AG20443 (cell line): ENCODE measurements at regions not wholly inside any gene's neighbourhood (a gene's known extent, or its start where the extent isn't known, plus 50 kb on each side); places are given as distances from the start of the nearest gene placed in this dataset.

Experiments
- DNase-seq: peaks from one replicate; pipeline ENCODE4 v3.0.0; 2012; ENCODE audit warnings: low spot score, mixed read lengths

DNA sequence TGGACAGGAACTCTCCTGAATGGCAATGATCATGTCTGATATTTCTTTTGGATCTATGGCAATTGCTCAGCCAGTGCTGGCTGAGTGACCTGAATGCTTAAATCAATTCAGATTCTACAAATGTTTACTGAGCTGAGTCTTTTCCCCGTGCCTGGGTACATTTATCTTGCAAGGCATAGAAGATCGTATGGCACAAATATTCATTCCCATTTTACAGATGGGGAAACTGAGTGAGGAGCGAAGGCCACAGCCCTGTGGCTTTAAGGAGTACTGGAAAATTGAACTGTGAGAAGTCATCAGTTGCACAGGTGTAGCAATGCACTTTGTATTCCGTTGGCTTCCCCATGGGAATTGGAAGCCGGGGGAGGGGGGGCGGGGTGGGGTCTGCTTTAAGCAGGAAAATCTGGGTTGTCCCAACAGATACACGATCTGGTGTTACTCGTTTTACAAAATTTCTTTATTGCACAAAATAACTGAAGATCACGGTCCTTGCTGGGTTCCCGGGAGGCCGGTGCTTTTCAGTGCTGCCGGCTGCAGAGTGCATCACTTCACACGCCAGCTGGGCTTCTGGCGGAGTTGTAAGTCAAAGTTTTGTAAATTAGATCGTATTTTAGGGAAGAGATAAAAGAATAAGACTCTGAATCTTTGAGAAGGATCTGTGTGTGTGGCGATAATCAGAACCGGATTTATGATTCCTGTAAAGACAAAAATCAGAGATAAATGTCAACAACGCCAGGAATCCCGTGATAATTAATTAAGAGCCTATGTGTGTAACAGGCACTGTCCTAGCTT lies 75.0 kb upstream of the MAP1LC3B2 start:
- DNase-seq = peak; percentile 49

DNA sequence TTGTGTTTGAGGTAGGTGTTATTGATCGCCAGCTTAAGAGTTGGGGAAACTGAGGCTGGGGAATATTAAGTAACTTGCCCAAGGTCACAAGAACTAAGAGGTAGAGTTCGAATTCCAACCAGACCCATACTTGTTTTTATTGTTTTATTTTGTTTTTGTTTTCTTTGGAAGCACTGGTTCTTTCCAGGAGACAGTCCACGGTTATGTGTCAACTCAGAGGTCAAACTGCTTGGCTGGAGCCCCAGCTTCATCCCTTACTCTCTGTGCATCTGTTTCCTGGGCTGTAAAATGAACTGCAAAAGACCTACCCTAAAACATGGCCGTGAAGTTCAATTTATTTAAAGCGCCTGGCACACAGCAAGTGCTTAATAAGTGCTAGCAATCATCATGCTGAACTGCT lies 74.4 kb upstream of the MAP1LC3B2 start:
- DNase-seq = peak; percentile 24

DNA sequence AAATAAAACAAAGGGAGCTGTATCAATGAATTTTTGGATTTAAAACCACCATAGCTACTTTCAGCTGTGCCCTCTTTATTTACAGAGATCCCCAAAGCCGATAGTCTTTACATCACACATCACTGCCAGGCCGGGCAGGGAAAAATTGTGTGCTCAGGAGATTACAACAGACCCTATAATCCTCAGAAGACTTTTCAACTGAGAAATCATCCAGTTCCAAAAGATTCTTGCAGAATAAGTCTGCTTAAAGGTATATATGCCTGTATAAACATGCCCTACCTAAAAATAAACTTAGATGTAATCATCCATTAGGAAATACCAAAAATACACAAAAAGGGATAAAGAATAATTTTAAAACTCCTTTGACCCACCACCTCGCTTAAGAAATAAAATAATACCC lies 70.1 kb upstream of the MAP1LC3B2 start:
- no peak for DNase-seq

DNA sequence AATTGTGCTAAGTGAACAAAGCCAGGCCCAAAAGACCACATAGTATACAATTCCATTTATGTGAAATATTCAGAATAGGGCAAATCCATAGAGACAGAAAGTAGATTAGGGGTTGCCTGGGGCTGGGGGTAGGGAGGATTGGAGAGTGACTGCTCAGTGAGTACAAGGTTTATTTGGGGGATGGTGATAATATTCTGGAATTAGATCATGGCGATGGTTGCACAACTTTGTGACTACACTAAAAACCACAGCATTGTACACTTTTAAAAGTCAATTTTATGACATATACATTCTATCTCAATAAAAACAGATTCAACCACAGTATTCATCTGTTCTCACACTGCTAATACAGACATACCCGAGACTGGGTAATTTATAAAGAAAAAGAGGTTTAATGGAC lies 68.7 kb upstream of the MAP1LC3B2 start:
- no peak for DNase-seq

DNA sequence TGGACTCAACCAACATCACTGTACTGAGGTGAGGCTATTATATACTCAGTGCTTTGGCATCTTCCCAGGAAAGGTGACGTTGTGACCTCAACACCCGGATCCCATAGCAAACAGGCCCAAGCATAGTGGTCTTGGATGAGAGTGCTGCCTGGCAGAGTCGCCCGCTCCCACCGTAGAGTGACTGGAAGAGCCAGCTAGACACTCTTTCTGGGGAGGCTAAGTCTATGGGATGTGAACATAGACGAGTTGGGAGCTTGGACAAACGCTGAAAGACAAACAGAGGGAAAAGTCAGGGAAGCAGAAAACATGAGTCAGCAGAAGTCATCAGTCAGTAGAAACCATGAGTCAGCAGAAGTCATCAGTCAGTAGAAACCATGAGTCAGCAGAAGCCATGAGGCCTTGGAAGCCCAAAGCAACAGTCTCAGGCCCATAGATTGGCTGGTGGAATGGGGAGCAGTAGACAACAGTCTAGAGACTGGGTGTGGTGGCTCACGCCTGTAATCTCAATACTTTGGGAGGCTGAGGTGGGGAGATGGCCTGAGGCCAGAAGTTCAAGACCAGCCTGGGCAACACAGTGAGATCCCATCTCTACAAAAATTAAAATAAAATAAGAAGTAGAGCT lies 66.4 kb upstream of the MAP1LC3B2 start:
- peak; percentile 38 for DNase-seq

DNA sequence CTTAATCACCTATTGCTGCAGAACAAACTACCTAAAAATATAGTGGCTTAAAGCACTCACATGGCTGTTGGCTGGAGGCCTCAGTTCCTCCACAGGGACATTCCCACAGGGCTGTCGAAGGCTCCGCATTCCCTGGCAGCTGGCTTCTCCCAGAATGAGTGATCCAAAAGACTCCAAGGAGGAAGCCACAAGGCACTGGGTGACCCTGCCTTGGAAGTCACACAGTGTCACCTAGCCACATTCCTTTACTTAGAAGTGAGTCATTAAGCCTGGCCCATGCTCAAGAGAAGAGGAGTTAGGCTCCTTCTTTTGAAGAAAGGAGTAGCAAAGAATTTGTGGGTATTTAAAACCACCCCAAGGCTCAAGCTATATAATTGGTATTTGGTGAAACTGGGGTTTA lies 63.9 kb upstream of the MAP1LC3B2 start:
- peak; percentile 69 for DNase-seq

DNA sequence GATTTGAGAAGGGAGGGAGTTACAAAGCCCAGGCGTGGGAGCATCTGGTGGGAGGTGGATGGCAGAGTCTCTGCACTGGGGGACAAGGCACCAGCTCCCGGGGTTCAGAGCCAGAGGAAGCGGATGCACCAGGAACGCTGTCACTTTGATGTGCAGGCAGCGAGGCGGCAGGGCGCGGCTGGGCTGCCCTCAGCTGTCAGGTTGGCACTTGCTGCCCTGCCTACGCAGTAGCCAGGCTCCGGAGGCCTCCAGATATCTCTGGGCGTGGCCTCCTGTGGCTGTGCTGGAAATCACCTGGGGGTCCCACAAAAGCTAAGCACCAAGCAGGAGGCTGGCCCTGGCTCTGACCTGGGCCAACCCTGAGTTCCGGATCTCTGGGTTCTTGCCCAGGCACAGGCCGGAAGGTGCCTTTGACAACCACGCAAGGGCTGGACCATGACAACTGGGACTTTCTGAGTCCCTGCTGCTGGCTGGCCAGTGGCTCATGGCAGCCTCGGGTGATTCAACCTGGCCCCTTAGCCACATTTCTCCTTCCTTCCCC lies 62.1 kb upstream of the MAP1LC3B2 start:
- no peak for DNase-seq

DNA sequence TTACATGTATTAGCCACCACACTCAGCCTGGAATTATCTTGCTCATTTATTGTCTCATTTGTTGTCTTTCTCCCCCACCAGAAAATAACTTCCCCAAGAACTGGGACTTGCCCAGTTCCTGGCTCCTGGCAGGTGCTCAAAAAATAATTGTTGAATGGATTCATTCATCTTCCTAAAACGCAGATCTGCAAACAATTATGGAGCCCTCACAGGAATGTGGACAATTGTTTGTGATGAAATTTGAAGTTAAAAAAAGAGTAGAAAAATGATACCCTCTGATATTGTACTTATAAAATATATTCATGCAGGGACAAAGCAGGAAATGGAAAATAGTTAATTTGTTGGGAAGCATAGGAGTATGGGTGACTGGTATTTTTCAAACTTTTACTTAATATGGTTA lies 60.7 kb upstream of the MAP1LC3B2 start:
- peak; percentile 77 for DNase-seq

DNA sequence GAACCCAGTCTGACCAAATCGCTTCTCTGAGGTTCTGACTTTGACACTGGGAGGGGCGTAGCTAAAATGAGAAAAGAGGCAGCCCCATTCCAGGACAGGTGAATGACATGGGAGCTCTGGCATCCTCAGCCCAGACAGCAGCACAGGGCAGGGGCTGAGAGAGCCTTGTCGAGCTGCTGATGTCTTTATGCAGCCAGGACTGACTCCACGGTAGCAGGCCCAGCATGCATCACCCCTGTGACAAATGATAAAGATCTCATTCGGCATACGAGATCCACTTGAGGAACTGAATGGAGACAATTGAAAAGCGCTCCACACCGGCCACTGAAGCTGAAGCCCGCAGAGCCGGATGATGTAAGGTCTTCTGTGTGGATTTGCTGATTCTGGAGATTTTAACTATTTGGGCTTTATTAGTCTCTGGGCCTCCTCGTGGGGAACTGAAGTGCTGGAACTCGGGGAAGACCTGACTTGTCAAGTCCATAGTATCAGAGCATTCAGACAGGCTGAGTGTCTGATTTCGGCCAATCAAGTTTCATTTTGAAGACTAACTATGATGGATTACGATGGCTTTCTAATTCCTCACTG lies 56.9 kb upstream of the MAP1LC3B2 start:
- DNase-seq = no peak

DNA sequence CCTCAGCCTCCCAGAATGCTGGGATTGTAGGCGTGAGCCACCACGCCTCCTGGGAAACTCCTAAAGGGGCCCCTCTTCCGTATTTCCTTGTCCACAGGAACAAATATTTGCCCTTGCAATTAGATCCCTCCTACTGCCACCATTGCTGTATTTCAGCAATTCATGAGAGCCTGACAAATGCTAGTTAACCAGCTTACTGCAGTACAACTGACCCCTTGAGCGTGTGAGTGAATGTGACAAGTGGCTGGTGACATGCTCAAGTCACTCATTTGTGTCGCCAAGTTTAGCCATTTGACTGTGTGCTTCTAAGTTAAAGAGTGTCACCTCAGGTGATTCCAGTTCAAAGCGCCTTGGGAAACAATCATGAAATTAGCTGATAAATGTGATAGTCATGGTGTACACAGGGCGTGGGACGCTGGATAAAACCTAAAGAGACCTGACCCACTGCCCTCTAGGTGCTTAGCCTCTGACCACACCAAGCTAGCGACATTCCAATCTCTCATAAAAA lies 56.1 kb upstream of the MAP1LC3B2 start:
- DNase-seq = no peak

DNA sequence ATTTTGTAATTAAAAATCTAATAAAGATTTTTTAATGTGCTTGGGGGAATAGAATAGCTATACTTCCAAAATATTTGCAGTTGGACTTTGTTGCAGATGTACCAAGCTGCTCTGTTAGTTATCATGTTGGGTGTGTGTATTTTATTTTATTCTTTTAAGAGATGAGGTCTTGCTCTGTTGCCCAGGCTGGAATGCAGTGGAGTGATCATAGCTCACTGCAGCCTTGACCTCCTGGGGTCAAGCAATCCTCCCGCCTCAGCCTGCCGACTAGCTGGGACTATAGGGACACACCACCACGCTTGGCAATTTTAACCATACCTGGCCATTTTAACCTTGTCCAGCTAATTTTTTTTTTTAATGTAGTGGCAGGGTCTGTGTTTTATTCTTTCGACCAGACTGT lies 54.7 kb upstream of the MAP1LC3B2 start:
- DNase-seq = no peak

DNA sequence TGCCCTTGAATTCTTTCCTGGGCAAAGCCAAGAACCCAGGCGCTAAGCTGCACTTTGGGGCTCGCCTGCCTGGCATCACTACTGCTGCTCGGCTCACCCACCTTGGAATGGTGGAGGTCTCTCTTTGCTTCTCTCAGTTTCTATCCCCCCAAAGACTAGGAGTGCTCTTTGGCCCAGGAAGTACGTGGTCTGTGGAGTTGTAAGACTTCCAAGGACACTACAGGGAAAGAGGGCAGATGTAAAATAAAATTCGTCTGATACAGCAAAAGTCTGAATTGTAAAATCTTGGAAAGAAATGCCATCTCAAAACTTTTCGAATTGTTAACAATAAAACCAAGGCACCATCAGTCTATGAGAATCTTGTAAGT lies 52.5 kb upstream of the MAP1LC3B2 start:
- no peak for DNase-seq

DNA sequence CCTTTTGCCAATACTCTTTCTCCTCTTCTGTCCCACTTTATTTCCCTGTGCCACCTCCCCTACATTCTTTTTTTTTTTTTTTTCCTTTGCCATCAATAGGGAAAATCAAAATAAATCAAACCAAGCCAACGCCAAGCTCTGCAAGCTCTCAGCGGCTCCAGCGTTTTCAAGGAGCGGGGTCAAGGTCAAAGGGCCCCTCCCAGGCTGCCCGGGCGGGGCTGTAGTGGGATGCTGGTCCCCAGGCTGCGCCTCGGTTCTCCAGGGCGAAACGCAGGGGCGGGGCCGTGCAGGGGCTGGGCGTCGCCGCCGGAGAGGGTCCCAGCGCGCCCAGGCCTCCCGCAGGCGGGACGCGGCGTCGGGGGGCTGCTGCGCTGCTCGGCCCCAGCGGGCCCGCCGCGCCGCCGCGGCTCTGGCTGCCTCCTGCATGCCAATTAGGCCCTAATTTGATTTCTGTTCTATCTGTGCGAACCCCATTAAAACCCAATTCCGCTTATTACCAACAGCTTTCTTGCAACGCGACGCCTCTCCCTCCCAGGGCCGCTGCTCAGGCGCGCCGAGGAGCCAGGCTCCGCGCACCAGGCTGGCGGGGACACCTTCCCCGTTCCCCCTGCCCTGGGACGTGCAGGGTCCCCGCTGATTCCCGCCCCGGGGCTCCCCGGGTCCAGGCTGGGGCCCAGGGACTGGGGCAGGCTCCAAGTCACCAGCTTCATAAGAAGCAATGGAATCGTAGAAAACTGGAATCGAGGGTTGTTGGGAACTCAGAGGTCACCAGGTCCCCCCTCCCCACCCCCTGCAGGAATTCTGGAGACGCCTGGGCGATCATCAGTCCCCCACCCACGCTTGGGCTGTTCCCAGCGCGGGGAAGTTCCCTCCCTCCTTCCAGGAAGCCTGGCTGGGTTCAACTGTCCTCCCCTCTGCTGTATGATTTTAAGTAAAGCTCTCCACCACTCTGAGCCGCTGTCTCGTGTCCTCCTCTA lies 50.7 kb upstream of the MAP1LC3B2 start:
- DNase-seq = peak; percentile 41
